ENCODE measurements at regions not wholly inside any gene's neighbourhood (a gene's known extent, or its start where the extent isn't known, plus 50 kb on each side); places are given as distances from the start of the nearest gene placed in this dataset.

DNA sequence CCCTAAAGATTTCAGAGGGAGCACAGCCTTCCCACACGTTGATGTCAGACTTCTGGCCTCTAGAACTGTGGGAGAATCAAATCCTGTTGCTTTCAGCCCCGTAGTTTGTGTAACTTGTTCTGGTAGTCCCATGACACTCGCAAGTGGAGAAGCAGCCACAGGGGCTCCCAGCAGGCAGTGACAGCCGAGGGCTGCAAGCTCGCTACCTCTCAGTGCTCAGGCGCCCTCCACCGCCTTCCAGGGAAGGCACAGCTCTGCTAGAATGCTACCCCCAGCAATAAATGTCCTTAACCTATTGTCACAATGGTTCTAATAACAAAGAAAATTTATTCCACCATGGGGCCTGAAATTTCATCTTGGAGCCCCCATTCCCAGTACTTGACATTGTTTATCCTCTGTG lies 143.1 kb upstream of the ZNF236 start:
- no peak for DNase-seq

DNA sequence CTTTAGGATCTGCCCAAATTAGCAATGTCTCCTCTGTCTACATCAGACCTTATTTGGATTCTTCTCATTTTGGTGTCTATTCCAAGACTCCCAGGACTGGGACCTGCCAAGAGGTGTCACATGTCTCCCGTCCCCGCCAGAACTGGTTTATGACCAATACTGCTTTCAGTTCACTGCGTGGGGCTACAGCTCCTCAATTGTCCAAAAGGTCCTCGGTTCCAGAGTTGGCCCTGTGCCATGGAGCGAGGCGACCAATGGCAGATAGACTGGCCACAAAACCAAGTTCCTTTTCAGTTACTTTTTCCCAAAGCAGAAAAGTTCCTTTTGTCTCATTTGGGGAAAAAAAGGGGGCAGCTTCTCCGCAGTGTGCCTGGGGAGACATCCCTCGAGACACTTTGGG lies 144.1 kb upstream of the ZNF236 start:
- DNase-seq, result peak; percentile 25

DNA sequence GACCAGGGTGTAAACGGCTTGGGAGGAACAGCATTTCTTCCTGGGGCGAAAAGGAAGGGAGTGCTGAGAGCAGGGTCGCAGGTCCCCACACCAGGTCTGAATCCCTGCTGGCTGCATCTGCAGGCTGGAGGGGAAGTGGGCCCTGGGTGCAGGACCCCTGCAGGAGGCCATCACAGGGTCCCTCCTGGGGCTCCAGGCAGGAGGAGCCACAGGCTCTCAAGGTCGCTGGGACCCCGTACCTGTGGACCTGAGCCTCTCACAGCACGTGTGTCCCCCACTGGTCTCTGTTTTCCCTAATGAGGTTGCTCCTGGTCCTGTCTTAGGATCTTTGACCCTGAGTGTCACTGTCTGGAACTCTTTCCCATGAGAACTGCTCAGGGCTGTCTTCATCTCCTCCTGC lies 147.8 kb upstream of the ZNF236 start:
- no peak for DNase-seq

DNA sequence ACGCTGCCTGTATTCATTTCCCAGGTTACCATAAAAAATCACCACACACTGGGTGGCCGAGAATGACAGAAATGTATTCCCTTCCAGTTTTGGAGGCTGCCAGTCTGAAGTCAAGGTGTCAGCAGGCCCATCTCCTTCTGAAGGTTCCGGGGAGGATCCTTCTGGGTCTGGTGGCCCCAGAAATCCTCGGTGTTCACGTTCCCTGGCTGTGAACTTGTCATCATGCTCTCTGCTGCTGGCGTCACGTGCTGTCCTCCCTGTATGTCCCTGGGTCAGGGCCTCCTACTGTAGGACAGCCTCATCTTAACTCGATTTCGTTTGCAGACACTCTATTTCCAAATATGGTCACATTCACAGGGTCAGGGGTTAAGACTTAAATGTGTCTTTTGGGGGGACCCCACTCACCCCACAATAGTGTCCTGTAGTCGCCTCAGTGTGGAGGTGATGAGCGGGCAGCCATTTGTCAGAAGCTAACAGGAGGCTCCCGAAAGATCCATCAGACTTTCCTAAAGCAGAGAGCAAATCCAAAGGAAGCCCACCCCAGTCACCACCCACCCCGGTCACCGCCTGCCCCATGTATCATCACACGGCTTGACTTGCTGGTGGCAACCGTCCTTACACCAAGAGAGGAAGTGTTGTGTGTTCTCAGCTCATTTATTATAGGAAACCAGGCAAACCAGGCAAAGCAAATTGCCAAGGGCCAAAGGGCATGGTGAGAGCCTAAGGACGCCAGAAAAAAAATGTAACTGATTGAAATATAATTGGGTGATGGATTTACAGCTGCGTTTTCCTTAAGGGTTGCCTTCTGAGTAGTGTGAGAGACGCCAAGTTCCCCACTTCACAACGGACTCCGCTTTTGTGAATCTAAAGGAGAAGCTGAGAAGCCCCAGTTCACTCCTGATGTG lies 148.8 kb upstream of the ZNF236 start:
- no peak for DNase-seq

DNA sequence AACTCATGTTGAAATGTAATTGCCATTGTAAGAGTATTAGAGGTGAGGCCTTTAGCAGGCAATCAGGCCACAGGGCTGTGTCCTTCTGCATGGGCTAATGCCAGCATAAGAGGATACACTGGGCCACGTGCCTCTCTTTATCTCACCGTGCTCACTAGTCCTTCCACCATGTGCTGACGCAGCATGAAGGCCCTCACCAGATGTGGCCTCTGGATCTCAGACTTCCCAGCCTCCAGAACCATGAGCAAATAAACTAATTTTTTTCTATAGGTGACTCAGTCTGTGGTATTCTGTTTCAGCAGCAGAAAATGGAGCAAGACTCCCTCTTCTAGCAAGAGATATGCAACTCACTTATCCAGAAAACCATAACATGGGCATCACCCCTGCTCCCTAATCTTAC lies 149.7 kb upstream of the ZNF236 start:
- no peak for DNase-seq

DNA sequence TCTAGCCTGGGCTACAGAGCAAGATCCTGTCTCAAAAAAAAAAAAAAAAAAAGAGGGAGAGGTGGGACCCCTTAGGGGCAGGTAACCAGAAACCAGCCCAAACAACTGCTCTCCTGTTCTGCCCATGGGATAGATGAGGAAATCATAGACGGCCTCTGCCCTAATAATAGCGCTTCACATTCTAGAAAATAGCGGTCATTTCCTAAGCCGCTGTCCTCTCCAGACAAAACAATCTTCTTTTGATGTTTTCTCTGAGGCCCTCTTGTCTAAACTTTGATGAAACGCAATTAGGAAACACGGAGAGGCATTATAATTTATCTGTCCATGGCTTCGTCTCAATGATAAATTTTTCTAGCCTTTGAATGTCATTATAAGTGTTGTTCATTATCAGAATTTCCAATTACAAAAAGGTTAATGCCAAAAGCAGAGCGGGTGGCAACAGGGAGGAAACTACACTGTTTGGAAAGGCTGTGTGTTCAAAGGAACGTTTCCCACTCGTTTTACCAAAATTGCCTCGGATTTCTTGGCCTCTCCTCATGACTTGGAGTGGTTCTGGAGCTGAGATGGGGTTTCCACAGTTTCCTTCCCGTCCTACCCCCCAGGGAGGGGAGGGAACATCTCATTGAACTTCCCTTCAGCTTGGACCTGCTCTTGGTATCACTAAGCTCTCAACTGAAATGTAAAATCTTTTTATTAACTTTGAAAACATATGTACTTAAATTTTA lies 151.6 kb upstream of the ZNF236 start:
- DNase-seq, result no peak

DNA sequence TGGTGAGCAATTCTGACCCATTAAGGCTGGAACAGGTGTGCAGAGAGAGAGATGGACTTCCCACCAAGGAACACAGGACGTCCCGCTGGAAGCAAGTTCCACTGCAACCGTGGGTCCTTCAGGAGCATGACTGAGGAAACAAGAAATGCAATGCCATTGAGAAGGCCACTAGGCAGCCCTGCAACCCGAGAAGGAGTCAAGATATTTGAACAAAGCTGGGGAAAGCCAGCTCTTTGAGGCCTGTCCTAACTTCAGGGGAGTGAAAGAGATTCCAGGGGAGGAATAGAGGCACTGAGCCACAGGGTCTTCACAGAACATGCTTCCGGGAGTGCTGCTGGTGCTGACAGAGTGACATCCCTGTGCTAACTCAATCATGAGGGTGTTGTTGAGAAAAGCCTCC lies 153.8 kb upstream of the ZNF236 start:
- DNase-seq, result no peak

DNA sequence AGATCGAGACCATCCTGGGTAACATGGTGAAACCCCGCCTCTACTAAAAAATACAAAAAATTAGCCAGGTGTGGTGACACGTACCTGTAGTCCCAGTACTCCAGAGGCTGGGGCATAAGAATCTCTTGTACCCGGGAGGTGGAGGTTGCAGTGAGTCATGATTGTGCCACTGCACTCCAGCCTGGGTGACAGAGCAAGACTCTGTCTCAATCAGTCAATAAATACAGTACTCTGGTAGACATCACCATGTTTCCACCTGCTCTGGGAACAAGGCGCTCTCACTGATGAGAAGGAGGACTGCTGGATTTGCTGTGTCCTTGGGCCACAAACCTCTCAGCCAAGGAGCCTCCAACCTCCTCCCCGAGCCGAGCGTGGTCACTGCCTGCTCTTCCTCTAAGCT lies 154.2 kb upstream of the ZNF236 start:
- no peak for DNase-seq

DNA sequence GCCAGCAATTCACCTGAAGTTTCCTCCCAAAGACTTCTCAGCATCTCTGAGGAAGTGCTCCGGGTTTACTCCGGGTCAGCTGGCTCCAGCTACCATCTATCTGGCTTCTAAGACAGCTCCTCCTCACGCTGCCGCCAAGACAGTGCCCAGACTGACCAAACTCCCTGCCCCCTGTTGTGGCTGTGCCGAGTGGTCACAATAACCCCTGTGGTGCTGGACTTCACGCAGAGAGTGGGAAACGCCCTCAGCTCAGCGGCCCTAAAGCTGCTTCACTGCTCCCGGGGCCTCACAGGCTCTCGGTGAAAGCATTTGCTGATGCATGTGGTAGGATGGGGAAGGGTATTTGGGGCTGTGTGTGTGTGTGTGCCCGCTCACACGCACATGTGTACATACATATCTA lies 154.8 kb upstream of the ZNF236 start:
- DNase-seq, result no peak

GRCh38 chr18:76662626-76663025 lies 159.7 kb upstream of the ZNF236 start:
- no peak for DNase-seq

DNA sequence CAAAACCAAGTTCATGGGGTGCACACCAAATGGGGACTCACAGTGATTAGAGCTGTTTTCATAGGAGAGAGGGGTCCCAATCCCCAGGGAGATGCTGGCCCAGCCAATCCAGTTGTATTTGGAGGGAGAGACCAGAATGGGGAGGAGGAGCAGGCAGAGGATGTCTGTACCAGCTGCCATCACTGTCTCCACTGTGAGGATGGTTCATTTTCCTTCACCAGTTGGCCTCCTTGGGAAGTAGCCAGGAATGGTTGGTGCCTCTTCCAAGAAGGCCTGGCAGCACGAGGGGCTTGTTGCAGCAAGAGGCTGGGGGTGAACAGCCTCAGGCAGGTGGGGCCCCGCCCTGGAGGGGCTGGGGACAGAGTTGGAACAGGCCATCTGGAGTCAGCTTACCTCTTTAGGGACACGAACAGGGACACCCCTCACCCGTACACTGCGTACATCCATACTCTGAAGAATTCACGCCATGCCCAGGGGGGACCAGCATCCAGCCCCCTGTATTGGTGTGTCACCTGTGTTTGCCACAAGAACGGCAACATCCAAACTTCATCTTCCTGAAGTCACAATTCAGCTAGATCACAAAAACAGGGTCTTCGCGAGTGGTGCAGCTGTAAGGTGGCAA lies 161.7 kb upstream of the ZNF236 start:
- DNase-seq, result no peak

DNA sequence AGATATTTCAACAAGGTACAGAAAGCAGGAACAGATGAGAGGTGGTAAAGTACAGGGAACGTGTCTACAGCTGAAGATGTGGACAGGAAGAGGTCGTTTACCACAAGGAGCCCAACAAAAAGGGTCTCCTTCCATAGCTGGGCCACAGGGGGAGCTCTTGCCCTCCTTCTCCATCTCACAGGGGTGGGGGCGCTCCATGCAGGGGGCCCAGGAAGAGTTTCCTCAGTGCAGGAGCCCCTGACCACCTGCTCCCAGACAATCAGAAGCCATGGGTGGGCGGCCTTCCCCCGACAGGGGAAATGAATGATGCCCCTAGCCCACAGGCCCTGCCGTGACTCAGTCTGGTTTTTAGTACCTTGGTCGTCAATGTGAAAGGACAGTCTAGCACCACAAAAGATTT lies 163.6 kb upstream of the ZNF516 start:
- DNase-seq, result no peak

DNA sequence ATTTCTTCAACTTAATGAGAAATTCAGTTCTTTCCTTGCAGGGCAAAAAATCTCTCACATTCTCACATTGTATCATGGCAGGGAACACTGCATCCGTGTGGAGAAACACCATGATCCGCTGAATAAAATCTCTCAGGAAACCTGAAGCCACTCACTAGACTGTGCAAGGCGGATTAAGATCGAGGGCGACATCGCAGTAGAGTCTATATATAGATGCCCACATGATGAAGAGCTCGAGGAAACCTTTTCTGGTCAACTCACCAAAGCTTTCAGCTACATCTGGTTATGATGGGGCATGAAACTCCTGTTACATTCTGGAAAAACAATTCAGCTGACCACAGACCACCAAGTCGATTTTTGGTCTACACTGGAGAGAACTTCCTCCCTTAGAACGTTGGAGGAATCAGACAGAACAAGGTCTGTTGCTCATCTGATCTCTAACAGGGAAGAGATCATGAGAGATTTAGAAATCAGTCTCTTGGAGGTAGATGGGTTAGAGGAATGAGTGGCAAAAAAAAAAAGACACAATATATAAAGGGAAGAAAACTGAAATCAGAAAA lies 162.9 kb upstream of the ZNF516 start:
- DNase-seq, result no peak

DNA sequence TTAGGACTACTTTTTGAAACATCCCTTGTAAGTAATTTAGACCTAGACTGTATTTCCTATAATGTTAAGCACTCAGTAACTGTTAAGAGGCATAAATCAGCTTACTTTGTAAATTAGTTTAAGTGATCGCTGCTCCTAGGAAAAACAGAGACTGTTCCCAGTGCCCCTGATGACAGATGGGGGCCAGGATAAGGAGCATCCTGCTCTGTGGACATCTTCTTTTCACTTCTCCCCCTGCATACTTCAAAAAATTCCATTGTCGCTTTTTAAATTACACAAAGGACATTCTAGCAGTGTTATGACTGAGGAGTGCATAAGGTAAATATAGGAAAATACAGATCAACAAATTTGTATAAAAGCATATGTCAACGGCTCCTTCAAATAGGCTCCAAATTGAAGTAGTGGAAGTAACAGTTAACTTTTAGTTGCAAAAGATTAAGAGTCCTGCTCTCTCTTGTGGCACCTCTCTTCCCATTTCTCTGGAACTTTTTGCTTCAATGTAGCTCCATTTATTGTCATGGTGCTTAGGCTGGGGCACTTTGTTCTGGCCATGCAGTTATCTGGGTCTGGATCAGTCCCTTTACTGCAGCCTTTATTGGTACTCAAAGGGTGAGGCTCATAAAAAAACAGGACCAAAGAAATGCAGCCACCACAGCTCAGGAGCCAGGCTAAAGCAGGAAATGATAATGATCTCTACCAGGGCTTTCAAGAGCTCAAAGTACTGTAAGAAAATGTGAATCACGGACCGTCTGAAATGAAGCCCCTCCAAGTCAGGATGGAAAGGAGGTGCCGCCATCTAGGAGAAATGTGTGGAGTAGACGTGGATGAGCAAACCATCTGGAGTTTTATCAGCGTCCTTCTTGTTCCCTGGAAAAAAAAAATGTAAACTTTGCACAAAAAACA lies 162.1 kb upstream of the ZNF516 start:
- no peak for DNase-seq

DNA sequence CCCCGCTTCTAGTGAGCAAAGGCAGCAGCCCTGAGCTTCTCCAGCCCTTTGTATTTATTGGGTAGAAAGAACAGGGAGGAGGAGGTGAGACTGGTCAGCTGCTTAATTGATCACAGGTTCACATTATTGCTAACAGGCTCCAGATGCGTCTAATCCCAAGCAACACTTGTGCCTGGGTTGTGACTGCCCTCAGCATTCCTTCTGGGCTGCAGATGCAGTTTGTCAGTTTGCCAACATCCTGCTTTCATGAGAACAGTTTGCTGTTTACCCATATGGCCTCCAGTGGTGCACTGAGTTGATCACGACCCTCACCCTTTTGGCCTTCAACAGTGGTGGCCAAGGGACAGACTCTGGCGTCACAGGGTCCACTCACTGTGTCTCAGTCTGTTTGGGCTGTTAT lies 159.5 kb upstream of the ZNF516 start:
- DNase-seq, result no peak

DNA sequence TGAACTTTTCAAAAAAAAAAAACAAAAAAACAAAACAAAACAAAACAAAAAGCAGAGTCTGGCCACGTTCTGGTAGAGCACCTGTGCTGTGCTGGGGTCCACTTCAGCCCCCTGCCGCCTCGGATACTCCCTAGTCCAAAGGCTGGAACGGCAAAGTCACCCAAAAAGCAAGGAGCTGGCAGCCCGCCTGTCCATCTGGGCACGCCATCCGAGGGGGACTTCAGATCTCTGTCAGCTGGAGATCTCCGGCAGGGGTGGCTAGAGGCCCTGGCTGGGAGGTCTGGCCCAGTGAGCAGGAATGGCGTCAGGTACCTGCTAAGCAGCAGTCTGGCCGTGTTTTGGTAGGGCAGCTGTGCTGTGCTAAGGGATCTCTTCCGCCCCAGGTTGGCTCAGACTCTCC lies 152.3 kb upstream of the ZNF516 start:
- DNase-seq, result no peak

GRCh38 chr18:76644580-76644979 lies 149.5 kb upstream of the ZNF516 start:
- DNase-seq, result no peak

DNA sequence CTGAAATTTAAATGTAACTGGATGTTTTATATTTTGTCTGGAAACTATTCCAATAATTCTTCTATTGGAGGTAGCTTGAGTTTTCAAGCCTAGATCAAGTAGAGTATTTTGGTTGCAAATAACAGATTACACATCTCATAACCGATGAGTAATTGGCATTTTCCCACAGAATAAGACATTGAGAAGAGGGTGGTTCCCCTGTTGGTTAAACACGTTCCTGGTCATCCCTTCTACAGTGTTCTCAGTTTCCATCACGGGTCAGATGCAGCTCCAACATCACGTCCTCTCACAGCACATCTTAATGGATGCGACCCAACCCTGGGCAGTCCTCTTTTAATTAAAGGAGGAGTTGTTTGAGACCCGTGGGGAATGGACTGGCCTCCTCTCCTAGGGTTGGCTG lies 149.0 kb upstream of the ZNF516 start:
- DNase-seq, result no peak

DNA sequence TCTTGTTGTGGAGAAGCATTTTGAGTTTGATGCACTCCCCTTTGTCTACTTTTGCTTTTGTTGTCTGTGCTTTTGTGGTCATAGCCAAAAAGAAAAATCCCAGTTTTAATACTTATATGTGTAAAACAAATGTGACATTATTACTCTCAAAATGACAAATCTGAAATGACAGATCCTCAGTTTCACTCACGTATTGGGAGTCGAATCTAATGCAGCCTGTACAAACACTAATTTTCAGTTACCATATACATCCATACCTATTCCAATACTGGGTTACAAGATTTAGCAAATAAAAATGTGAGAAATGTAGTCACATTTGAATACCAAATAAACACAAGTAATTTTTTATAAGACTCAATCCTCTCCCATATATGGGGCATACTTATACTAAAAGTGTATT lies 148.2 kb upstream of the ZNF516 start:
- DNase-seq, result no peak

DNA sequence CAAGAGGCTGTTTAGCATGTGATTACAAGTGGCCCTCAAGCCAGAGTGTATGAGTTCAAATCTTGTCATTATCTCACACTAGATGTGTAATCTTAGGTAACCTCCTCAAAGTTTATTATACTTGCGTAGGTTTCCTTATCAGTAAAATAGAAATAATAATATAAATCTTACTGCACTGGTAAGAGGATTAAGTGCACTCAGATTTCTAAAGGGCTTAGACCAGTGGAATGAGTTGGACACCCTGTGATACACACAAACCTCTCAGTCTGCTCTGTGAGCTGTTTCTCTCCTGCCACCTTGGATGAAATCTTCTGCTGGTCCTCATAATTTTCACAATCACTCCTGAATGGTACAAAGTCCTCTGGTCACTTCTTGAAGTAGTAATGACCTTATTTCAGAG lies 145.4 kb upstream of the ZNF516 start:
- DNase-seq, result no peak

- DNase-seq, result no peak
Observed at GRCh38 chr18:76634564-76634963, 139.5 kb upstream of the ZNF516 start.

- DNase-seq, result no peak
Observed at GRCh38 chr18:76633588-76634269, 138.7 kb upstream of the ZNF516 start.
